DND-41 (cell line): ENCODE measurements at regions not wholly inside any gene's neighbourhood (a gene's known extent, or its start where the extent isn't known, plus 50 kb on each side); places are given as distances from the start of the nearest gene placed in this dataset.

Experiments used
- EZH2 ChIP-seq: IDR thresholded peaks from 3 replicates; pipeline ENCODE4 v1.6.1; 2012; ENCODE audit warnings: borderline replicate concordance, low read depth, mild to moderate bottlenecking, moderate library complexity, low read length, inconsistent platforms; ENCODE audit not compliant: severe bottlenecking
- TF ChIP-seq, protein P1 (sequence below): IDR thresholded peaks from 2 replicates; pipeline ENCODE4 v1.5.1; 2012; ENCODE audit warnings: borderline replicate concordance, low read length, moderate library complexity, mild to moderate bottlenecking; ENCODE audit not compliant: poor library complexity, severe bottlenecking; ENCODE audit errors: extremely low read depth

DNA sequence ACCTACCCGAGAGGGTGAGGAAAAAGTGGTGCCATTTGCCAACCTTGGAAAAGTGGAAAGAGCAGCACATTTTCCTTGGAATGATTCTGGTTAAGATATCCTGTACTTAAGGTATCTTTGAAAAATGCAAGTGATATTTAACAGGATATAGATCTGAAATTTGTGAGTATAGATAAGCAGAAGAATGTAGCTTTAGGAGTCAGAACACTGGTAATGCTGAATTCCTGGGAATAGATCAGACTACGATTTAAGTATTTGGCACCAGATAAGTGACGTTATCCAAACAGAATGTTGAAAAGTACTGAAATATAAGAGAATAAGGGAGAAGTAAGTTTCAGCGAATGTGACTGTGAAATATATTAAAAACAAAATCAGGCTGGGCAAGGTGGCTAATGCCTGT, 210.1 kb downstream of the PCDH7 start:
- TF ChIP-seq, protein P1, sequence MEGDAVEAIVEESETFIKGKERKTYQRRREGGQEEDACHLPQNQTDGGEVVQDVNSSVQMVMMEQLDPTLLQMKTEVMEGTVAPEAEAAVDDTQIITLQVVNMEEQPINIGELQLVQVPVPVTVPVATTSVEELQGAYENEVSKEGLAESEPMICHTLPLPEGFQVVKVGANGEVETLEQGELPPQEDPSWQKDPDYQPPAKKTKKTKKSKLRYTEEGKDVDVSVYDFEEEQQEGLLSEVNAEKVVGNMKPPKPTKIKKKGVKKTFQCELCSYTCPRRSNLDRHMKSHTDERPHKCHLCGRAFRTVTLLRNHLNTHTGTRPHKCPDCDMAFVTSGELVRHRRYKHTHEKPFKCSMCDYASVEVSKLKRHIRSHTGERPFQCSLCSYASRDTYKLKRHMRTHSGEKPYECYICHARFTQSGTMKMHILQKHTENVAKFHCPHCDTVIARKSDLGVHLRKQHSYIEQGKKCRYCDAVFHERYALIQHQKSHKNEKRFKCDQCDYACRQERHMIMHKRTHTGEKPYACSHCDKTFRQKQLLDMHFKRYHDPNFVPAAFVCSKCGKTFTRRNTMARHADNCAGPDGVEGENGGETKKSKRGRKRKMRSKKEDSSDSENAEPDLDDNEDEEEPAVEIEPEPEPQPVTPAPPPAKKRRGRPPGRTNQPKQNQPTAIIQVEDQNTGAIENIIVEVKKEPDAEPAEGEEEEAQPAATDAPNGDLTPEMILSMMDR = no peak
- TF ChIP-seq EZH2 = no peak
